ENCODE measurements at regions not wholly inside any gene's neighbourhood (a gene's known extent, or its start where the extent isn't known, plus 50 kb on each side); places are given as distances from the start of the nearest gene placed in this dataset.
A peak's percentile ranks its signal among the peaks of the same experiment; 100 is the strongest.
"Not testable (repeated sequence)": the region's sequence is repeated elsewhere in the genome, so short reads cannot be mapped to it uniquely, and the experiment has no call there.

- DNase-seq, result peak; percentile 35
- no peaks in the 10 kb centered on the region for H3K36me3 ChIP-seq
- 50 to 72% methylated on average over 15 of the region's 15 CpGs for WGBS, 2 donors
- H3K4me1 ChIP-seq, result peaks cover 0 to 6% (median 3%) of the 10 kb centered on the region in 4 donors
- no peaks in the 10 kb centered on the region for H3K9me3 ChIP-seq
- TF ChIP-seq POLR2A (IDR thresholded peaks at IDR 0.05) (no peak), EP300 (IDR thresholded peaks at IDR 0.05) (no peak), POLR2AphosphoS5 (IDR thresholded peaks at IDR 0.05) (no peak), CTCF (IDR thresholded peaks at IDR 0.05) (no peak)
- no peak overlapping the region for H3K27ac ChIP-seq
- intact Hi-C loops (cut with DNase I), result no loop called here
- no peak overlapping the region for H3K4me3 ChIP-seq
- peaks cover 0 to 12% (median 0%) of the 10 kb centered on the region in 3 donors for H3K27me3 ChIP-seq
Observed at GRCh38 chr1:47690341-47691250, 252.8 kb downstream of the FOXD2 start.

GRCh38 chr1:47691293-47691692 lies 253.4 kb downstream of the FOXD2 start:
- intact Hi-C loops (cut with DNase I); H3K4me3 ChIP-seq; H3K9me3 ChIP-seq; H3K27ac ChIP-seq; H3K4me1 ChIP-seq; H3K36me3 ChIP-seq: not testable (repeated sequence)
- 95 to 97% methylated on average over 4 of the region's 4 CpGs for WGBS, 2 donors
- DNase-seq, result peak; percentile 18
- peaks cover 0 to 12% (median 0%) of the 10 kb centered on the region in 3 donors for H3K27me3 ChIP-seq

GRCh38 chr1:47692196-47692595 lies 254.4 kb downstream of the FOXD2 start:
- TF ChIP-seq EP300 (IDR thresholded peaks at IDR 0.05) (no peak), POLR2AphosphoS5 (IDR thresholded peaks at IDR 0.05) (no peak), POLR2A (IDR thresholded peaks at IDR 0.05) (no peak), CTCF (IDR thresholded peaks at IDR 0.05) (no peak)
- peak; percentile 34 for DNase-seq
- Histone ChIP-seq H3K4me3 (no peak overlapping the region), H3K9me3 (no peaks in the 10 kb centered on the region), H3K4me1 (no peaks in the 10 kb centered on the region), H3K27me3 (peaks cover 0 to 12% (median 0%) of the 10 kb centered on the region in 3 donors), H3K27ac (no peak overlapping the region), H3K36me3 (no peaks in the 10 kb centered on the region)
- WGBS, 2 donors, result 96 to 97% methylated on average over 7 of the region's 7 CpGs
- intact Hi-C loops (cut with DNase I), result no loop called here

GRCh38 chr1:47693115-47693514 lies 255.3 kb downstream of the FOXD2 start:
- Histone ChIP-seq H3K27me3 (peaks cover 0 to 12% (median 0%) of the 10 kb centered on the region in 3 donors), H3K4me1 (no peaks in the 10 kb centered on the region), H3K4me3 (no peak overlapping the region), H3K36me3 (no peaks in the 10 kb centered on the region), H3K27ac (no peak overlapping the region), H3K9me3 (no peaks in the 10 kb centered on the region)
- DNase-seq, result peak; percentile 41
- intact Hi-C loops (cut with DNase I), result no loop called here
- 90 to 94% methylated on average over 8 of the region's 8 CpGs for WGBS, 2 donors
- TF ChIP-seq CTCF (IDR thresholded peaks at IDR 0.05) (no peak), EP300 (IDR thresholded peaks at IDR 0.05) (no peak), POLR2AphosphoS5 (IDR thresholded peaks at IDR 0.05) (no peak), POLR2A (IDR thresholded peaks at IDR 0.05) (no peak)

- Histone ChIP-seq H3K36me3 (no peaks in the 10 kb centered on the region), H3K27ac (no peak overlapping the region), H3K4me1 (no peaks in the 10 kb centered on the region), H3K4me3 (no peak overlapping the region), H3K9me3 (no peaks in the 10 kb centered on the region), H3K27me3 (peaks cover 0 to 4% (median 0%) of the 10 kb centered on the region in 3 donors)
- intact Hi-C loops (cut with DNase I), result no loop called here
- peak; percentile 46 for DNase-seq
- no peak for TF ChIP-seq CTCF (IDR thresholded peaks at IDR 0.05)
- TF ChIP-seq POLR2A (IDR thresholded peaks at IDR 0.05), result no peak
- TF ChIP-seq EP300 (IDR thresholded peaks at IDR 0.05), result no peak
- no peak for TF ChIP-seq POLR2AphosphoS5 (IDR thresholded peaks at IDR 0.05)
- WGBS, 2 donors, result 88 to 89% methylated on average over 14 of the region's 14 CpGs
Observed at GRCh38 chr1:47694011-47694890, 256.4 kb downstream of the FOXD2 start.

Data from sigmoid colon (tissue), 6 donors.